OCI-LY7 (cell line): ENCODE measurements at regions not wholly inside any gene's neighbourhood (a gene's known extent, or its start where the extent isn't known, plus 50 kb on each side); places are given as distances from the start of the nearest gene placed in this dataset.

Experiments
- BruUV-seq: library from RNA; stranded (reverse); fragments of 400-500 nt; replicated peaks from 2 replicates; lab custom pipeline; 2021; lab: Mats Ljungman, UMichigan
- CTCF ChIA-PET: fragments of 300-600 bp; sonication (Branson Sonifier 250); formaldehyde crosslinking; loops from one replicate; lab custom pipeline; 2022; ENCODE audit warnings: antibody characterized with exemption; ENCODE audit not compliant: unreplicated experiment; lab: Charles Lee
- POLR2A ChIA-PET: fragments of 300-600 bp; sonication (Branson Sonifier 250); formaldehyde crosslinking; loops from one replicate; lab custom pipeline; 2022; ENCODE audit warnings: antibody characterized with exemption; lab: Charles Lee
- DNase-seq: peaks from one replicate; pipeline ENCODE4 v3.0.0-alpha.2; 2015; ENCODE audit warnings: low spot score
- H2AFZ ChIP-seq: fragments of 200-600 bp; sonication (generic), shearing (Covaris generic); 2 replicates; pipeline ENCODE4 v1.6.1; 2014; ENCODE audit warnings: mild to moderate bottlenecking, antibody characterized with exemption, low read length, moderate library complexity
- H3K27ac ChIP-seq: fragments of 200-600 bp; sonication (generic); 2 replicates; pipeline ENCODE4 v1.5.1; 2014; ENCODE audit warnings: mixed run types, low read depth, mild to moderate bottlenecking, moderate library complexity, low read length, inconsistent platforms; ENCODE audit not compliant: poor library complexity, severe bottlenecking
- H3K36me3 ChIP-seq: fragments of 200-600 bp; sonication (generic); 2 replicates; pipeline ENCODE4 v1.6.1; 2014; ENCODE audit warnings: mild to moderate bottlenecking, antibody characterized with exemption, low read length, moderate library complexity, mixed read lengths; ENCODE audit not compliant: insufficient read depth
- H3K4me1 ChIP-seq: fragments of 200-600 bp; sonication (generic); 2 replicates; pipeline ENCODE4 v1.5.1; 2014; ENCODE audit warnings: mild to moderate bottlenecking, low read length; ENCODE audit not compliant: insufficient read depth, poor library complexity, severe bottlenecking
- H3K4me2 ChIP-seq: fragments of 200-600 bp; sonication (generic); 2 replicates; pipeline ENCODE4 v1.6.1; 2014; ENCODE audit warnings: mild to moderate bottlenecking, low read length
- H3K4me3 ChIP-seq: fragments of 200-600 bp; sonication (generic); 2 replicates; pipeline ENCODE4 v1.5.1; 2014; ENCODE audit warnings: mild to moderate bottlenecking, low read depth, low read length; ENCODE audit not compliant: poor library complexity, severe bottlenecking
- H3K79me2 ChIP-seq: fragments of 200-600 bp; sonication (generic); 2 replicates; pipeline ENCODE4 v1.6.1; 2016; ENCODE audit warnings: low read depth, mild to moderate bottlenecking, low read length, moderate library complexity, mixed read lengths; ENCODE audit not compliant: insufficient read depth
- H3K9me2 ChIP-seq: fragments of 200-600 bp; sonication (generic); 2 replicates; pipeline ENCODE4 v1.6.1; 2016; ENCODE audit warnings: mild to moderate bottlenecking, low read length, mixed read lengths; ENCODE audit not compliant: insufficient read depth
- H3K9me3 ChIP-seq: fragments of 200-600 bp; sonication (generic); 2 replicates; pipeline ENCODE4 v1.6.1; 2014; ENCODE audit warnings: mild to moderate bottlenecking, mixed run types, low read length, mixed read lengths
- H4K20me1 ChIP-seq: fragments of 200-600 bp; sonication (generic); 2 replicates; pipeline ENCODE4 v1.6.1; 2014; ENCODE audit warnings: mild to moderate bottlenecking, antibody characterized with exemption, low read length, moderate library complexity, mixed read lengths; ENCODE audit not compliant: insufficient read depth
- EZH2phosphoT487 ChIP-seq: fragments of 200-600 bp; sonication (generic); IDR thresholded peaks from 2 replicates; pipeline ENCODE4 v1.6.1; 2018; ENCODE audit warnings: low read depth, borderline replicate concordance, mild to moderate bottlenecking, mixed run types, antibody characterized with exemption, low read length, moderate library complexity, mixed read lengths
- intact Hi-C: fragments of 100-400 bp; cut with micrococcal nuclease; formaldehyde crosslinking; loops from one replicate; pipeline ENCODE4 v1.10.0; 2022; ENCODE audit not compliant: unreplicated experiment
- TF ChIP-seq, protein P1 (sequence below): fragments of 200-600 bp; sonication (generic); conservative IDR thresholded peaks from 2 replicates; pipeline ENCODE4 v1.5.1; 2014; ENCODE audit warnings: mild to moderate bottlenecking, antibody characterized with exemption, low read length, moderate library complexity, mixed read lengths

DNA sequence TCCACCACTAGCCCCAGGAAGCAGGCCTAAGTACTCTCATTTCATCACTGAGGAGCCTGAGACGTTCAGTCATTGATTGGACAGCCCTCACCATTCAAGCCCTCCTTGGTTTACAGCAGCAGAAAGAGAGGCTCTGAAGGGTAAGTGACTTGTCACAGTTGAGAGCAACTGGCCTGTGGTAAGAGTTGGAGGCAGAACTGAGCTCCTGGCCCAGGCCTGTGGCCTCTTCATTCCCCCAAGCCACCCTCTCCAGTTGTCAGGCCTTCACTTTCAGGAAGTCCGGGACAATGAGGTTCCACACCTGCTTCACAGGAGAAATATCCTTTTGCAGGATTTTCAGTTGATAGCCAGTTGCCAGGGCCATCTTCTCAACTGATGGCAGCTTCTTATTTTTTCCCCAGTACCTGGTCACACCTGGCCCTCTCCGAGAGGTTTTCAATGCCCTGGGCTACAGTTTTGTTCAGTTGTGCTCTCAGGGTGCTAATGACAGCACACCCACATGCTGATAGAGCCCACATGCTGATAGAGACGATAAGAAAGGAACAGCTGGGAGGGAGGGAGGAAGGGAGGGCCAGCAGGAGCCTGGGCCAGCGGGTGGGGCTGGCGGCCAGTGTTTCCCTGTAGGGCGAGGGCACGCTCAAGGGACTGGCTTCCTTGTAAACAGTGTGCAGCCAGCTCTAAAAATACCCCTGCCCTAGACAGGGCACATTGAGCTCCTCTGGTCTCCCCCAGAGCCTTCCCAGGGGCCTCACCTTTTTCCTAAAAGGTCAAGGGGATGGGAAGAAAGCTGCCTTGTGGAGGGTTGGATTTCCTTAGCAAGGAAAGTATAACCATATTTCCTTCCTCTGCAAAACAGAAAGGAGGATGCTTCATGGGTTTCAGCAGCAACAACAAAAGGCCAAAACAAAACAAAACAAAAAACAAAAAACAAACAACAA lies 112.7 kb upstream of the JUN start:
- POLR2A ChIA-PET = interaction anchor here (0.6 kb wide), 1 partner anchor 21 kb away, joined by 3 read pairs; no protein-coding TSS in a partner anchor
- no peak overlapping the region for H2AFZ ChIP-seq
- H4K20me1 ChIP-seq = no peaks in the 10 kb centered on the region
- no peaks in the 10 kb centered on the region for H3K9me3 ChIP-seq
- TF ChIP-seq, protein P1, sequence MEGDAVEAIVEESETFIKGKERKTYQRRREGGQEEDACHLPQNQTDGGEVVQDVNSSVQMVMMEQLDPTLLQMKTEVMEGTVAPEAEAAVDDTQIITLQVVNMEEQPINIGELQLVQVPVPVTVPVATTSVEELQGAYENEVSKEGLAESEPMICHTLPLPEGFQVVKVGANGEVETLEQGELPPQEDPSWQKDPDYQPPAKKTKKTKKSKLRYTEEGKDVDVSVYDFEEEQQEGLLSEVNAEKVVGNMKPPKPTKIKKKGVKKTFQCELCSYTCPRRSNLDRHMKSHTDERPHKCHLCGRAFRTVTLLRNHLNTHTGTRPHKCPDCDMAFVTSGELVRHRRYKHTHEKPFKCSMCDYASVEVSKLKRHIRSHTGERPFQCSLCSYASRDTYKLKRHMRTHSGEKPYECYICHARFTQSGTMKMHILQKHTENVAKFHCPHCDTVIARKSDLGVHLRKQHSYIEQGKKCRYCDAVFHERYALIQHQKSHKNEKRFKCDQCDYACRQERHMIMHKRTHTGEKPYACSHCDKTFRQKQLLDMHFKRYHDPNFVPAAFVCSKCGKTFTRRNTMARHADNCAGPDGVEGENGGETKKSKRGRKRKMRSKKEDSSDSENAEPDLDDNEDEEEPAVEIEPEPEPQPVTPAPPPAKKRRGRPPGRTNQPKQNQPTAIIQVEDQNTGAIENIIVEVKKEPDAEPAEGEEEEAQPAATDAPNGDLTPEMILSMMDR = no peak
- no peak for TF ChIP-seq EZH2phosphoT487
- no peak overlapping the region for H3K4me2 ChIP-seq
- H3K27ac ChIP-seq = no peak overlapping the region
- intact Hi-C loops = no loop called here
- no peaks in the 10 kb centered on the region for H3K4me1 ChIP-seq
- H3K9me2 ChIP-seq = no peaks in the 10 kb centered on the region
- no peaks in the 10 kb centered on the region for H3K36me3 ChIP-seq
- no peaks in the 10 kb centered on the region for H3K79me2 ChIP-seq
- no peak overlapping the region for H3K4me3 ChIP-seq
- no TSS peak for BruUV-seq
- CTCF ChIA-PET = no interaction called here
- no peak for DNase-seq

DNA sequence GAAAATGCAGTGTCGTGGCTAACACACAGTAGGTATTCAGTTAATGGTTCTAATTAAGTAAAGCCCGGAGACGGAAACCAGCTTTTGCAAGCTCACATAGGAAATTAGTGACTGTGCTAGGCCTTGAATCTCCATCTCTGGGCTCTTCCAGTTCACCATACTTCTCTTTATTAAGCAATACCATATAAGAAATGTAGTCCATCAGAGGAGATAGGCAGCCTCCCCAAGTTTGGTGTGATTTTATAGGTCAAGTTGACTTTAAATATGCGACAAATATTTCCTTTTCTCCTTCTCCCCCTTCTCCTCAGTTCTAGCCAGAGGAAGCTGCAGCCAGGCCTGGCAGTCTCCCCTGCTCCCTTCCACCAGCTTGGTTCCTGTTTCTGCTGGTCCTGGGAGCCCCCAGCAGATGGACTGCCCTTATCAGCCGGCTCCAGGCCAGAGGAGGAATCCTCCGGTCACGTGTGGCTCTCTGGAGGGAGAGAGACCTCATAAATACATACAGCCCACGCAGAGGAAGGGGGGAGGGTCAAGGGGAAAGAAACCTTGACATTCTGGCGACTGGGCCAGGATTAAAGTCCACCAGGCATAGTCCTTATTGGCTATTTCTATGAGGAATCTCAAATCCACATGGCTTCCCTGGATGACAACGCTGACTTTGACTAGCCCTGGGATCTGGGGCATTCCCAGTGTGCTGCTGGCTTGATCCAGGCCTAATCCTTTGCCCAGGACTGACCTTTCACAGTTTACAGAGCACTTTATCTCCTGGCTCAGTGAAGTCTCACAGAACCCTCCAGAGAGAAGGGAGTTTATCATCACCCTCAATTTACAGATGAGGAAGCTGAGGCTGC lies 115.1 kb upstream of the JUN start:
- H3K27ac ChIP-seq = no peak overlapping the region
- no peaks in the 10 kb centered on the region for H3K4me1 ChIP-seq
- intact Hi-C loops = no loop called here
- DNase-seq = no peak
- no peaks in the 10 kb centered on the region for H3K9me2 ChIP-seq
- no peaks in the 10 kb centered on the region for H4K20me1 ChIP-seq
- H3K79me2 ChIP-seq = no peaks in the 10 kb centered on the region
- TF ChIP-seq EZH2phosphoT487 = no peak
- TF ChIP-seq, protein P1 = no peak
- H3K4me2 ChIP-seq = no peak overlapping the region
- no peak overlapping the region for H2AFZ ChIP-seq
- no TSS peak for BruUV-seq
- POLR2A ChIA-PET = interaction anchor here (0.6 to 1.1 kb wide), 2 partner anchors 15 to 125 kb away, joined by 3 read pairs; no protein-coding TSS in a partner anchor
- no peak overlapping the region for H3K4me3 ChIP-seq
- no peaks in the 10 kb centered on the region for H3K9me3 ChIP-seq
- CTCF ChIA-PET = no interaction called here
- H3K36me3 ChIP-seq = no peaks in the 10 kb centered on the region
